GM13977 (cell line): ENCODE measurements at regions not wholly inside any gene's neighbourhood (a gene's known extent, or its start where the extent isn't known, plus 50 kb on each side); places are given as distances from the start of the nearest gene placed in this dataset.

Experiments used
- DNase-seq: peaks from one replicate; pipeline ENCODE4 v3.0.0; 2012; ENCODE audit warnings: low spot score
- in situ Hi-C: fragments of 300-500 bp; cut with MboI; formaldehyde crosslinking; loops from one replicate; pipeline ENCODE4 v1.12.0; 2022; ENCODE audit warnings: low sequenced_read_pairs, low pct_unique_long_range_greater_than_20kb, mixed read lengths, inconsistent platforms; ENCODE audit not compliant: unreplicated experiment
- TF ChIP-seq, protein P1 (sequence below): IDR thresholded peaks from 2 replicates; pipeline ENCODE4 v1.5.1; 2012; ENCODE audit warnings: mild to moderate bottlenecking, control low read depth; ENCODE audit not compliant: insufficient read depth; ENCODE audit errors: extremely low read depth, missing control alignments

DNA sequence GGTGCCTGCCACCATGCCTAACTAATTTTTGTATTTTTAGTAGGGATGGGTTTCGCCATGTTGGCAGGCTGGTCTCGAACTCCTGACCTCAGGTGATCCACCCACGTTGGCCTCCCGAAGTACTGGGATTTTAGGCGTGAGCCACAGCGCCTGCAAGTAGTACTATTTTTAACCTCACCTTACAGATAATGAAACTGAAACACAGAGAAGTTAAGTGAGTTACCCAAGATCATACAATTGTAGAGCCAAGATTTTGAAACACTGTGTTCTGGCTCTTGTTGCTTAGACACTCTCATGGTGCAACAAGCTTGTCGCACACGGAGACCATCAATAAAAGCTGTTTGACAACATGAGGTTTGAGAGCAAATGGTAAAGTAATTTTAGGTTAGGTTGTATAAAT is 159.1 kb upstream of the LMNTD1 start:
- TF ChIP-seq, protein P1, sequence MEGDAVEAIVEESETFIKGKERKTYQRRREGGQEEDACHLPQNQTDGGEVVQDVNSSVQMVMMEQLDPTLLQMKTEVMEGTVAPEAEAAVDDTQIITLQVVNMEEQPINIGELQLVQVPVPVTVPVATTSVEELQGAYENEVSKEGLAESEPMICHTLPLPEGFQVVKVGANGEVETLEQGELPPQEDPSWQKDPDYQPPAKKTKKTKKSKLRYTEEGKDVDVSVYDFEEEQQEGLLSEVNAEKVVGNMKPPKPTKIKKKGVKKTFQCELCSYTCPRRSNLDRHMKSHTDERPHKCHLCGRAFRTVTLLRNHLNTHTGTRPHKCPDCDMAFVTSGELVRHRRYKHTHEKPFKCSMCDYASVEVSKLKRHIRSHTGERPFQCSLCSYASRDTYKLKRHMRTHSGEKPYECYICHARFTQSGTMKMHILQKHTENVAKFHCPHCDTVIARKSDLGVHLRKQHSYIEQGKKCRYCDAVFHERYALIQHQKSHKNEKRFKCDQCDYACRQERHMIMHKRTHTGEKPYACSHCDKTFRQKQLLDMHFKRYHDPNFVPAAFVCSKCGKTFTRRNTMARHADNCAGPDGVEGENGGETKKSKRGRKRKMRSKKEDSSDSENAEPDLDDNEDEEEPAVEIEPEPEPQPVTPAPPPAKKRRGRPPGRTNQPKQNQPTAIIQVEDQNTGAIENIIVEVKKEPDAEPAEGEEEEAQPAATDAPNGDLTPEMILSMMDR: no peak
- no peak for DNase-seq
- in situ Hi-C loops: no loop called here

DNA sequence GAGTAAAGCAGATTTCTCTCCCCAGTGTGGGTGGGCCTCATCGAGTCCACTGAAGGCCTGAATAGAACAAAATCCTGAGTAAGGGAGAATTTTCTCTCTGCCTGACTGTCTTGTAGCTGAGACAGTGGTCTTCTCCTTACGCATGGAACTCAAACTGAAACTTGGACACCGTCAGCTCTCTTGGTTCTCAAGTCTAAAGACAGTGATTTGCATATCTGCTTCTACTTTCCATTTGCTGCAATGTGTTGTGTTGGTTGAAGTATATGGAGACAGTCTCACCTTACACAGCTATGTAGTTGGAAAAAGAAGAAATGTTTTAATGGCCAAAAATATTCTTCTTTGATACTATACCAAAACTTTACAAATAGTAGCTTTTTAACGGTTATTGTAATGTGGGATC is 160.2 kb upstream of the LMNTD1 start:
- in situ Hi-C loops: no loop called here
- peak; percentile 30 for DNase-seq
- TF ChIP-seq, protein P1: no peak

DNA sequence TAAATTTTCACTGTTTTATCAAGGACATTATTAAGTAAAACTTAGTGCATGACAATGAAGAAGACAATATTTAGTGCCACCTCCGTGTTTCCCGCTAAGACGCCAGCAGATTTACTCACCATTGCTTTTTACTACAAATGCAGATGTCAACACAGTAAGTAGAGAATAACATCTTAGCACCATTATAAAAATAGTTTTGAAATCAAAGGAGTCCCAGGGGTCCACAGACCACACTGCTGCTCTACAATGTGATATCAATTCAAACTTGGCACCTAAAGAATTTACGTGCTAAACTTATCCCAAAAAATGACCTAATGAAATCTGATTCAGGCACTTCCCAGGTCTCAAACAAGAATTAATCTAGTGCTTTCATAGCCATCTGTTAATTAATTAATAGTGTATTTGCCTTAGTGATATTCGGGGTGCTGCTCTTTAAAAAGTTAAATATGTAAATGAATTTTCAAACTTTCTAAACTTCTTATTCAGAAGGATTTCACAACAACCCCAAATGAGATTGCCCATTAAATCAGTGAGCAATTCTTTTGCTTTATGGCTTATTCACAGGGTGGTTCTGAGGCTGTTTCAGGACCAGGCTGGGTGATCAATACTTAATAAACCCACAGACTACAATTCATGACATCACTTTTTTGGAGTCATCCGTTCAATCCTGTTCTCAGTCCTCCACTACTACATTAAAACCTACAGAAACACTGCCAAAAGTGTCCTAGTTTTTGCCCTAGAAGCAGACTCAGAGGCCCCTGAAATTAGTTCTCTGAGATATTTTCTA is 161.3 kb upstream of the LMNTD1 start:
- in situ Hi-C loops: no loop called here
- DNase-seq: no peak
- TF ChIP-seq, protein P1: no peak

DNA sequence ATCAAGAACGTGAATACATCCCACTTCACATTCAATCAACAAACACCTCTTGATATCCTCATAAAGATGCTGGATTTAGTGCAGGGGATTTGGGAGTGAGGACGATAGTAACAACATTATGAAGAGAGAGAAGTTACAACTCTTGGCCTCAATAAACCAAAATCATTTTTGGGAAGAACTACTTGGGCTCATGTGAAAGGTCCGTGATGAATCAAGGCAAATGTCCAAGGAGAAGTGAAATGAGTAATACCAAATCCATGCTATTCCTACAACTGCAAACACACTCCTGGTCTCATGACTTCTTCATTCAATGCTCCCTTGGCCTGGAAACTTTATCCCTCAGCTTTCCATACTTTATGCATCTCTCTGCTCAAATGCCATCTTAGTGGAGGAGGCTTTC is 162.0 kb upstream of the LMNTD1 start:
- TF ChIP-seq, protein P1: no peak

DNA sequence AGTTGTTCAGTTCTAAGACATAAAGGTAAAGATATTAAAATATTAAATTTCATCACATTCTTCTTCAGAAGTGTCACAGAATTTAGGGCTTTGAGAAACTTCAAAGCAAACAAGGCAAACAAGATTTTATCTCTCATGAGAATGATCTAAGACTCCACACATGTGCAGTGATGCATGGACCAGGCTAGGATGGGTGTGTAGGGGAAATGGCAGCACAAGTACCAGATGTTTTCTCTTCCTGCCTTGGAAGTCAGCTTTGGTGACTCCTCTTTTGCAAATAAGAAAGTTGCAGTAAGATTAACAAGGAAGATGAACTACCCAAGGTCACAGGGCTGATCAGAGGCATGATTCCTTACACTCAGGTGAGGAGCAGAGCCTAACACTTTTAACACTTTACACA is 163.8 kb upstream of the LMNTD1 start:
- TF ChIP-seq, protein P1: no peak
- in situ Hi-C loops: no loop called here
- no peak for DNase-seq

More for the DNA sequence above, 162.0 kb upstream of the LMNTD1 start:
- in situ Hi-C loops: no loop called here
- DNase-seq: no peak

DNA sequence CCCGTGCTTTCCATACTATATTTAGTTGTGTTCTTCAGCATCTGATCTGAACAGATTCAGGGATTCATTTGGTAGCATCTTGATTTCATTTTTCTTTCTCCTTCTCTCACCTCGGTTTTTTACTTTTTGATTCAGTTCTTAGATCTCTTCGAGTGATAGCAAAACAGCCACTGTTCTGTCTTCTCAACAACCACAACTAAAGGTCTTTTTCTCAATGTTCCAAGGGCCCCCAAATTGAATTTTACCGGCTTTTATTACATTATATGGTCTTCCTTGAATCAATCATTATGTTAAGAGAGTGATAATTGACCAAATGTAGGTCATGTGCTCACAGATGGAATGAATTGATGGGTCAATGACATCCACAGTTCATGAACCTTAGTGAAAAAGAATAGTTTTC is 164.5 kb upstream of the LMNTD1 start:
- in situ Hi-C loops: no loop called here
- DNase-seq: no peak
- TF ChIP-seq, protein P1: no peak
